Spleen (tissue), 11 donors: ENCODE measurements at regions not wholly inside any gene's neighbourhood (a gene's known extent, or its start where the extent isn't known, plus 50 kb on each side); places are given as distances from the start of the nearest gene placed in this dataset.

Experiments
- DNase-seq: peaks from one replicate; pipeline ENCODE4 v3.0.0-alpha.2; 2020
- H3K27ac ChIP-seq, 8 donors: fragments of 200-600 bp; sonication (generic) in 7 of 8; 1 replicate in 4 of 8; 2 replicates in 4 of 8; pipeline versions ENCODE4 v1.5.0 to v1.8.0; 2016 to 2021; ENCODE audit warnings: inconsistent platforms in 4 of 8, mild to moderate bottlenecking in 4 of 8, moderate library complexity in 1 of 8
- H3K27me3 ChIP-seq, 7 donors: fragments of 200-600 bp; sonication (generic) in 6 of 7; replicated peaks in 1 of 7; 1 replicate in 4 of 7; 2 replicates in 3 of 7; pipeline versions ENCODE4 v1.5.0 to v1.8.0; 2016 to 2021; ENCODE audit warnings: inconsistent platforms in 3 of 7, mild to moderate bottlenecking in 1 of 7
- H3K36me3 ChIP-seq, 6 donors: fragments of 200-600 bp; sonication (generic) in 5 of 6; 1 replicate in 4 of 6; 2 replicates in 2 of 6; pipeline versions ENCODE4 v1.5.0 to v1.8.0; 2016 to 2021; ENCODE audit warnings: inconsistent platforms in 2 of 6
- H3K4me1 ChIP-seq, 6 donors: fragments of 200-600 bp; sonication (generic) in 5 of 6; 1 replicate in 3 of 6; 2 replicates in 3 of 6; pipeline versions ENCODE4 v1.5.0 to v1.8.0; 2016 to 2021; ENCODE audit warnings: inconsistent platforms in 3 of 6
- H3K4me3 ChIP-seq, 8 donors: fragments of 200-600 bp; sonication (generic) in 7 of 8; 1 replicate in 4 of 8; 2 replicates in 4 of 8; pipeline versions ENCODE4 v1.5.0 to v1.8.0; 2016 to 2021; ENCODE audit warnings: inconsistent platforms in 4 of 8, mild to moderate bottlenecking in 4 of 8, moderate library complexity in 2 of 8
- H3K9me3 ChIP-seq, 8 donors: fragments of 200-600 bp; sonication (generic) in 7 of 8; 1 replicate in 4 of 8; 2 replicates in 4 of 8; pipeline versions ENCODE4 v1.5.0 to v1.8.0; 2016 to 2021; ENCODE audit warnings: inconsistent platforms in 4 of 8
- POLR2A ChIP-seq, 3 donors: fragments of 450-650 bp; IDR thresholded peaks; one replicate each; pipeline ENCODE4 v1.5.1; 2017; ENCODE audit warnings: antibody characterized with exemption in 3 of 3, mild to moderate bottlenecking in 1 of 3
- POLR2AphosphoS5 ChIP-seq, 3 donors: sonication (generic); formaldehyde crosslinking; IDR thresholded peaks; one replicate each; pipeline ENCODE4 v1.5.1; 2017; ENCODE audit warnings: antibody characterized with exemption in 3 of 3
- WGBS, 5 donors: extraction: QIAGEN DNeasy Blood & Tissue Kit in 3 of 5; methylation state at CpG; one replicate each; pipeline versions ENCODE4 v1.1.5 to v1.1.7; 2013 to 2018; 5-methylcytosine and 5-hydroxymethylcytosine counted together
- intact Hi-C: fragments of 100-400 bp; cut with DNase I; formaldehyde crosslinking; loops from one replicate; pipeline ENCODE4 v1.15.0; 2023; ENCODE audit warnings: low total_unique reads
- TF ChIP-seq, protein P1 (sequence below), 11 experiments: fragments of 200-600 bp in 7 of 11; fragments of 450-650 bp in 4 of 11; sonication (generic) in 4 of 11; IDR thresholded peaks in 8 of 11; conservative IDR thresholded peaks in 3 of 11; 1 replicate in 7 of 11; 2 replicates in 4 of 11; pipeline versions ENCODE4 v1.4.0 to v1.8.0; 2016 to 2021; ENCODE audit warnings: antibody characterized with exemption in 11 of 11, inconsistent platforms in 4 of 11, mild to moderate bottlenecking in 1 of 11
- donor health status: healthy with polysubstance abuse.
- donor health status: DM: no; HTN: no; CAD: no; lungs with moderate emphysema.
- donor health status: DM: no; HTN: no; CAD: no.
- donor health status: Bipolar disorder and iron deficiency.
- donor health status: healthy.
- donor health status: DM: no; HTN: no; CAD: no.
- donor health status: DM: yes; HTN: yes; CAD: no.

DNA sequence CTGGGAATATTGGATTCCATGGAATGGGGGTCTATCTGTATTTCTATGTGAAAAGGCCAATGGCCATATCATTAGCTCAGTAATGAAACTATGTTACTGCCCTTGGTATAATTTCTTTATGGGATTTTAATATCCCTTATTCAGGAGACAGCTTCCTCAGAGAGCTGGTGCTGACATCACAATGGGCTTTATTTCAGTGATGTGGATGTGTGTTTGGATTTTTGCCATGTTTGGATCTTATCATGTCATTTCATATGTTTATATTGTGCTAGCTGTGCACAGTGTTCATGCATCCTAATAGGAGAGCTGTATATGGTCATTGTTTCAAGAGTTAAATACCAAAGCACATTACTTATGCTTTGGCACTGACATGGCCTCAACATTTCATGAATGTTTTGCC lies 806.1 kb upstream of the MAP3K7 start:
- DNase-seq, result no peak
- Histone ChIP-seq H3K27ac (no peak overlapping the region), H3K27me3 (no peaks in the 10 kb centered on the region), H3K4me1 (no peaks in the 10 kb centered on the region), H3K9me3 (peaks cover 0 to 49% (median 23%) of the 10 kb centered on the region in 8 donors), H3K36me3 (no peaks in the 10 kb centered on the region), H3K4me3 (no peak overlapping the region)
- intact Hi-C loops, result no loop called here
- no peak for TF ChIP-seq POLR2A (IDR thresholded peaks at IDR 0.05)
- TF ChIP-seq, protein P1, sequence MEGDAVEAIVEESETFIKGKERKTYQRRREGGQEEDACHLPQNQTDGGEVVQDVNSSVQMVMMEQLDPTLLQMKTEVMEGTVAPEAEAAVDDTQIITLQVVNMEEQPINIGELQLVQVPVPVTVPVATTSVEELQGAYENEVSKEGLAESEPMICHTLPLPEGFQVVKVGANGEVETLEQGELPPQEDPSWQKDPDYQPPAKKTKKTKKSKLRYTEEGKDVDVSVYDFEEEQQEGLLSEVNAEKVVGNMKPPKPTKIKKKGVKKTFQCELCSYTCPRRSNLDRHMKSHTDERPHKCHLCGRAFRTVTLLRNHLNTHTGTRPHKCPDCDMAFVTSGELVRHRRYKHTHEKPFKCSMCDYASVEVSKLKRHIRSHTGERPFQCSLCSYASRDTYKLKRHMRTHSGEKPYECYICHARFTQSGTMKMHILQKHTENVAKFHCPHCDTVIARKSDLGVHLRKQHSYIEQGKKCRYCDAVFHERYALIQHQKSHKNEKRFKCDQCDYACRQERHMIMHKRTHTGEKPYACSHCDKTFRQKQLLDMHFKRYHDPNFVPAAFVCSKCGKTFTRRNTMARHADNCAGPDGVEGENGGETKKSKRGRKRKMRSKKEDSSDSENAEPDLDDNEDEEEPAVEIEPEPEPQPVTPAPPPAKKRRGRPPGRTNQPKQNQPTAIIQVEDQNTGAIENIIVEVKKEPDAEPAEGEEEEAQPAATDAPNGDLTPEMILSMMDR (IDR thresholded peaks at IDR 0.05 in 8 of 11, conservative IDR thresholded peaks at IDR 0.05 in 3 of 11), result no peak
- TF ChIP-seq POLR2AphosphoS5 (IDR thresholded peaks at IDR 0.05), result no peak

DNA sequence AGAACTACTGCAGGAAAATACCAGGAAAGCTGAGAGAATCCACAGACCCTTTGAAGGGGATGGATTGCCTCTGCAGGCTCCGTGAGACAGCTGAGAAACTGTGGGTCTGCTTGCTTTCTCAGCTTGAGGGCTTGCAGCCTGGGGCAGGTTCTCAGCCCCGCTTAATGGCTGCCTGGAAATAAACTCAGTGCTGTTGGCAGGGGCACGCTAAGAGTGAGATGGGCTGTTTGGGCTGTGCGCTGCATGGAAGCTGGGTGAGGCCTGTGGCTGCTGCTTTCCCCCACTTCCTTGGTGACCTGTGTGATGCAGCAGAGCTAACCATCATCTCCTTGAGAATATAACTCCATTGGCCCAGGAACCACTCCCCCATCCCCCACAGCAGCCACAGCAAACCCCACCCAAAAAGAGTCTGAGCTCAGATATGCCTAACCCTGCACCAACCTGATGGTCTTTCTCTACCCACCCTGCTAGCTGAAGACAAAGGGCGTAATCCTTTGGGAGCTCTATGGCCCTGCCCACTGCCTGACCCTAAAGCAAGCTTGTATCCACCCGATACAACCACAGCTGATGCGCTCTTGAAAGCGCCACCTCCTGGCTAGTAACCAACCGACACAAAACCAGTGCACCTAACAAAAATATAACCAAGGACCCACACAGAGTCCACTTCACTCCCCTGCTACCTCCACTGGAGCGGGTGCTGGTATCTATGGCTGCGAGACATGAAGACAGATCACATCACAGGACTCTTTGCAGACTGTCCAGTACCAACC lies 800.6 kb upstream of the MAP3K7 start:
- intact Hi-C loops, result no loop called here

DNA sequence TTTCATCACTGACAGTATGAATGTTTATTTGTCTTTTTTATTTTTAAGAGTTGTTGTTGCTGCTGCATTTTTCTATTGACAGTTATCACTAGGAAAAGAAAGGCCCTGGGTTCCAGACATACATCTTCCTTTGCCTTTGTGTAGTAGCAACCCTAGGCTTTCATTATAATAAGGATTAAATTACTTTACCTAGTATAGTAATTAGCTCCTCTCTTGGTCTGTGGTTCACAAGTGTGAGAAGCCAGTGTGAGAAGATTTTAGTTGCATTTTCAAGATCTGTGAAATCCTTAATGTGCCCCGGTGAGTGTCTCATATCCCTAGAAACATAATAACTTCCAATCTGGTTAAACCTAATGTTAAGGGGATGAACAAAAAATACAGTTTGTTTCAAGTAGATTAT lies 799.3 kb upstream of the MAP3K7 start:
- H3K36me3 ChIP-seq, result no peaks in the 10 kb centered on the region
- WGBS, 5 donors, result 89 to 93% (median 90%) methylated on average over 1 of the region's 1 CpG
- intact Hi-C loops, result no loop called here
- H3K27me3 ChIP-seq, result no peaks in the 10 kb centered on the region
- TF ChIP-seq POLR2A (IDR thresholded peaks at IDR 0.05), result no peak
- no peak overlapping the region for H3K27ac ChIP-seq
- H3K4me3 ChIP-seq, result no peak overlapping the region
- no peaks in the 10 kb centered on the region for H3K4me1 ChIP-seq
- peaks cover 0 to 42% (median 19%) of the 10 kb centered on the region in 8 donors for H3K9me3 ChIP-seq
- no peak for DNase-seq

More for the DNA sequence above, 800.6 kb upstream of the MAP3K7 start:
- H3K27me3 ChIP-seq, result no peaks in the 10 kb centered on the region
- DNase-seq, result no peak
- no peak for TF ChIP-seq POLR2AphosphoS5 (IDR thresholded peaks at IDR 0.05)
- no peak for TF ChIP-seq POLR2A (IDR thresholded peaks at IDR 0.05)
- TF ChIP-seq, protein P1 (IDR thresholded peaks at IDR 0.05 in 8 of 11, conservative IDR thresholded peaks at IDR 0.05 in 3 of 11), result no peak
- no peaks in the 10 kb centered on the region for H3K4me1 ChIP-seq
- H3K27ac ChIP-seq, result no peak overlapping the region
- no peaks in the 10 kb centered on the region for H3K36me3 ChIP-seq
- no peak overlapping the region for H3K4me3 ChIP-seq
- 85 to 94% (median 89%) methylated on average over 11 of the region's 11 CpGs for WGBS, 5 donors
- H3K9me3 ChIP-seq, result peaks cover 0 to 42% (median 19%) of the 10 kb centered on the region in 8 donors

DNA sequence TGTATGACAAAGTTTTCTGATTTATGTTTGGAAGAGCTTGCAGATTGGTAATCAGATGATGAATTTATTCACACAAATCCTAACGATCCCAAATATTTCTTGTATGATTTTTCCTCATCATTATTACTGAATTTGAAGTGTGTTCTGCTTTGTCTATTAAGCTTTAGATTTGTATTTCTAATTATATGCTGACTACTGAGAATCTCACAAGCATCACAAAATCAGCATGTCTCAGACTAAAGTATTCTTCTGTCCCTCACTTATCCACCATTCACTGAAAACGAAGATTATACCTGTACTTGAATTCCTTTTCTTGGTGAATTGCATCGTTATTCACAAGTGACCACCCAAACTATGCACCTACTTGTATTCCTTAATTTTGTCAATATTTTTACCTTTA lies 796.3 kb upstream of the MAP3K7 start:
- no peaks in the 10 kb centered on the region for H3K4me1 ChIP-seq
- H3K27me3 ChIP-seq, result no peaks in the 10 kb centered on the region
- no peak overlapping the region for H3K4me3 ChIP-seq
- 68 to 92% (median 81%) methylated on average over 3 of the region's 3 CpGs for WGBS, 5 donors
- TF ChIP-seq POLR2A (IDR thresholded peaks at IDR 0.05) (no peak), POLR2AphosphoS5 (IDR thresholded peaks at IDR 0.05) (no peak)
- TF ChIP-seq, protein P1 (IDR thresholded peaks at IDR 0.05 in 8 of 11, conservative IDR thresholded peaks at IDR 0.05 in 3 of 11), result no peak
- DNase-seq, result no peak
- H3K27ac ChIP-seq, result no peak overlapping the region
- no peaks in the 10 kb centered on the region for H3K36me3 ChIP-seq
- intact Hi-C loops, result no loop called here
- peaks cover 0 to 15% (median 9%) of the 10 kb centered on the region in 8 donors for H3K9me3 ChIP-seq
